Left ventricle myocardium inferior (tissue), 1 donor: ENCODE measurements at regions not wholly inside any gene's neighbourhood (a gene's known extent, or its start where the extent isn't known, plus 50 kb on each side); places are given as distances from the start of the nearest gene placed in this dataset.
"Not testable (repeated sequence)": the region's sequence is repeated elsewhere in the genome, so short reads cannot be mapped to it uniquely, and the experiment has no call there.

Experiments
- DNase-seq: peaks from one replicate; pipeline ENCODE4 v3.0.0-alpha.2; 2020
- H3K27ac ChIP-seq: fragments of 200-600 bp; replicated peaks from 2 replicates; pipeline ENCODE4 v1.8.0; 2021
- H3K27me3 ChIP-seq: fragments of 200-600 bp; 2 replicates; pipeline ENCODE4 v1.8.0; 2021; ENCODE audit warnings: low read depth
- H3K36me3 ChIP-seq: fragments of 200-600 bp; 2 replicates; pipeline ENCODE4 v1.8.0; 2021
- H3K4me1 ChIP-seq: fragments of 200-600 bp; 2 replicates; pipeline ENCODE4 v1.8.0; 2021
- H3K4me3 ChIP-seq: fragments of 200-600 bp; 2 replicates; pipeline ENCODE4 v1.8.0; 2021; ENCODE audit warnings: mild to moderate bottlenecking, moderate library complexity
- H3K9me3 ChIP-seq: fragments of 200-600 bp; replicated peaks from 2 replicates; pipeline ENCODE4 v1.8.0; 2021
- CTCF ChIP-seq: fragments of 200-600 bp; IDR thresholded peaks from 2 replicates; pipeline ENCODE4 v1.8.0; 2021; ENCODE audit warnings: antibody characterized with exemption, mild to moderate bottlenecking, borderline replicate concordance
- intact Hi-C: fragments of 100-400 bp; cut with micrococcal nuclease; formaldehyde crosslinking; loops from one replicate; pipeline ENCODE4 v1.11.0; 2022
- donor health status: DM: no; HTN: yes; CAD: no; lungs with severe emphysema.

- no peaks in the 10 kb centered on the region for H3K36me3 ChIP-seq
- no peak for DNase-seq
- no peaks in the 10 kb centered on the region for H3K4me1 ChIP-seq
- H3K9me3 ChIP-seq = peaks cover 6% of the 10 kb centered on the region
- no peaks in the 10 kb centered on the region for H3K27me3 ChIP-seq
- no peak overlapping the region for H3K27ac ChIP-seq
- intact Hi-C loops = no loop called here
- no peak for TF ChIP-seq CTCF
- no peak overlapping the region for H3K4me3 ChIP-seq
Observed at GRCh38 chr16:66028510-66029216, 337.8 kb upstream of the CDH5 start.

- no peak for DNase-seq
- Histone ChIP-seq H3K4me3 (no peak overlapping the region), H3K4me1 (no peaks in the 10 kb centered on the region), H3K27ac (no peak overlapping the region), H3K36me3 (no peaks in the 10 kb centered on the region), H3K27me3 (no peaks in the 10 kb centered on the region), H3K9me3 (peaks cover 6% of the 10 kb centered on the region)
- TF ChIP-seq CTCF = no peak
- intact Hi-C loops = no loop called here
Observed at GRCh38 chr16:66026787-66027330, 339.6 kb upstream of the CDH5 start.

GRCh38 chr16:66026211-66026610, 340.3 kb upstream of the CDH5 start:
- Histone ChIP-seq H3K27ac (no peak overlapping the region), H3K4me3 (no peak overlapping the region), H3K27me3 (no peaks in the 10 kb centered on the region), H3K36me3 (no peaks in the 10 kb centered on the region), H3K9me3 (peaks cover 6% of the 10 kb centered on the region), H3K4me1 (no peaks in the 10 kb centered on the region)
- DNase-seq = no peak
- intact Hi-C loops = no loop called here
- peak; percentile 56 for TF ChIP-seq CTCF

- Histone ChIP-seq H3K9me3 (peaks cover 6% of the 10 kb centered on the region), H3K4me3 (no peak overlapping the region), H3K27ac (no peak overlapping the region), H3K36me3 (no peaks in the 10 kb centered on the region), H3K27me3 (no peaks in the 10 kb centered on the region), H3K4me1 (no peaks in the 10 kb centered on the region)
- no peak for TF ChIP-seq CTCF
- intact Hi-C loops = no loop called here
- no peak for DNase-seq
Observed at GRCh38 chr16:66025751-66026150, 340.7 kb upstream of the CDH5 start.

- H3K36me3 ChIP-seq, H3K27ac ChIP-seq, H3K4me3 ChIP-seq, H3K4me1 ChIP-seq, H3K27me3 ChIP-seq, DNase-seq, H3K9me3 ChIP-seq, intact Hi-C loops: not testable (repeated sequence)
Observed at GRCh38 chr16:66024567-66024966, 341.9 kb upstream of the CDH5 start.

GRCh38 chr16:66023481-66023880, 343.0 kb upstream of the CDH5 start:
- H3K9me3 ChIP-seq = peaks cover 6% of the 10 kb centered on the region
- H3K36me3 ChIP-seq = no peaks in the 10 kb centered on the region
- intact Hi-C loops = no loop called here
- H3K27me3 ChIP-seq = no peaks in the 10 kb centered on the region
- TF ChIP-seq CTCF = no peak
- DNase-seq = no peak
- H3K27ac ChIP-seq = no peak overlapping the region
- H3K4me1 ChIP-seq = no peaks in the 10 kb centered on the region
- H3K4me3 ChIP-seq = no peak overlapping the region
